ENCODE measurements at regions not wholly inside any gene's neighbourhood (a gene's known extent, or its start where the extent isn't known, plus 50 kb on each side); places are given as distances from the start of the nearest gene placed in this dataset.

GRCh38 chr12:89878950-89879349 is 170.3 kb upstream of the ATP2B1 start:
- no peak for TF ChIP-seq CTCF (IDR thresholded peaks at IDR 0.05)
- Mint-ChIP-seq H3K9me3 (no peaks in the 10 kb centered on the region), H3K36me3 (ENCODE audit: low read depth) (no peaks in the 10 kb centered on the region), H3K27ac (no peak overlapping the region), H3K4me1 (ENCODE audit: low read depth) (peaks cover 22% of the 10 kb centered on the region), H3K4me3 (no peak overlapping the region), H3K27me3 (ENCODE audit: insufficient read depth) (no peaks in the 10 kb centered on the region)
- no peak for DNase-seq

DNA sequence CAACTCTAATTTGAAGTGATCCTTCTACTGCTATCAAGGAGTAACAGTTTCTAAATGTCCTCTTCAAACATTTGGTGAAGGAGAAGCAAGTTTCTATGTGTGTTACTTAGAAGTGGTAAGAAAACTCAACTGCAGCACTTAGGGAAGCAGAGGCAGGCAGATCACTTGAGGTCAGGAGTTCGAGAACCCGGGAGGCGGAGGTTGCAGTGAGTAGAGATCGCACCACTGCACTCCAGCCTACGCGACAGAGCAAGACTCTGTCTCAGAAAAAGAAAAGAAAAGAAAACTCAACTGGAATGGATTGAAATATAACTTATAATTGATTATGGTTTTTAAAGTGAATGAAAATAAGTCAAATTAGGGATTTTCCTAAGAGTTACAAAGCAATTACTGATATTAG is 169.7 kb upstream of the ATP2B1 start:
- H3K9me3 Mint-ChIP-seq, result no peaks in the 10 kb centered on the region
- DNase-seq, result no peak
- H3K4me1 Mint-ChIP-seq (ENCODE audit: low read depth), result peaks cover 26% of the 10 kb centered on the region
- H3K27me3 Mint-ChIP-seq (ENCODE audit: insufficient read depth), result no peaks in the 10 kb centered on the region
- no peak overlapping the region for H3K4me3 Mint-ChIP-seq
- no peak overlapping the region for H3K27ac Mint-ChIP-seq
- no peak for TF ChIP-seq CTCF (IDR thresholded peaks at IDR 0.05)
- no peaks in the 10 kb centered on the region for H3K36me3 Mint-ChIP-seq (ENCODE audit: low read depth)

DNA sequence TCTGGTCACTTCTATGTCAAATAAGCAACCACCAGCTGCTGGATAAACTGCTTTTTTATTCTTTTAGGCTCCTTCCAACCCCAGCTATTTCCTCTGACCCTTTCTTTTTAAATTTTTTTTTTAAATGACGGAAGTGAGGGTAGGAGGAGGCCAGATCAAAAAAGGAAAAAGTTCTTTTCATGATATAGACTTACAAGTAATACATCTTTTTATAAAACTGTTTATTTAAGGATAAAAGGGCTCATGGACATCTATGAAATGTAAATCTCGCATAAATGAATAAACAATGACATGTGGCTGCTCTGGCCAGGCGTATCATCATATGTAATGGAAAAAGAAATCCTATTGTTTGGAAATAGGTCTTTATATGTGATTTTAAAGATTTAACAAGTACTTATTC is 169.0 kb upstream of the ATP2B1 start:
- Mint-ChIP-seq H3K4me1 (ENCODE audit: low read depth) (peaks cover 26% of the 10 kb centered on the region), H3K27me3 (ENCODE audit: insufficient read depth) (no peaks in the 10 kb centered on the region), H3K4me3 (no peak overlapping the region), H3K9me3 (no peaks in the 10 kb centered on the region), H3K36me3 (ENCODE audit: low read depth) (no peaks in the 10 kb centered on the region), H3K27ac (no peak overlapping the region)
- DNase-seq, result no peak
- no peak for TF ChIP-seq CTCF (IDR thresholded peaks at IDR 0.05)

GRCh38 chr12:89877136-89877535 is 168.5 kb upstream of the ATP2B1 start:
- H3K4me3 Mint-ChIP-seq, result no peak overlapping the region

DNA sequence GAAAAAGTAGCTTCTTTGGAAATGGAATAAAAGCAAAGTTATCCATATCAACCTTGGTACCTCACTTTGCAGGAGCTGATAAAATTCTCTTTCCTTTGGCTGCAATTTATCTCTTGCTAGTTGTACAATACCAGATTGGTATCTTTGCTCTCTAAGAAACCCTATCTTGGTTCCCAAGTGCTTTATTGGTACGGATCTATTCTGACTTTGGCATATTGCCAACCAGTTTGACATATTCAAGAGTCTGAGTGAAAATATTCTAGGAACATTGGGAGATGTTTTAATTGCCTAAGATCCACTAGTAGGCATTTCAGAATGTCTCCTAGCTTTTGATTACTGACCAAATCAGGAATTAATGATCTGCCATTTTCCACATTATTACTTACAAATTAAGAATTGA is 167.2 kb upstream of the ATP2B1 start:
- Mint-ChIP-seq H3K9me3 (peaks cover 6% of the 10 kb centered on the region), H3K27me3 (ENCODE audit: insufficient read depth) (peaks cover 1% of the 10 kb centered on the region; the same call in 1 of the 2 replicates), H3K27ac (no peak overlapping the region), H3K36me3 (ENCODE audit: low read depth) (peaks cover 6% of the 10 kb centered on the region), H3K4me1 (ENCODE audit: low read depth) (peaks cover 18% of the 10 kb centered on the region), H3K4me3 (no peak overlapping the region)
- no peak for TF ChIP-seq CTCF (IDR thresholded peaks at IDR 0.05)
- DNase-seq, result no peak

More at GRCh38 chr12:89877136-89877535, 168.5 kb upstream of the ATP2B1 start:
- no peaks in the 10 kb centered on the region for H3K9me3 Mint-ChIP-seq
- no peak for DNase-seq
- no peaks in the 10 kb centered on the region for H3K36me3 Mint-ChIP-seq (ENCODE audit: low read depth)
- H3K27me3 Mint-ChIP-seq (ENCODE audit: insufficient read depth), result no peaks in the 10 kb centered on the region
- no peak for TF ChIP-seq CTCF (IDR thresholded peaks at IDR 0.05)
- H3K4me1 Mint-ChIP-seq (ENCODE audit: low read depth), result peaks cover 24% of the 10 kb centered on the region
- H3K27ac Mint-ChIP-seq, result no peak overlapping the region

DNA sequence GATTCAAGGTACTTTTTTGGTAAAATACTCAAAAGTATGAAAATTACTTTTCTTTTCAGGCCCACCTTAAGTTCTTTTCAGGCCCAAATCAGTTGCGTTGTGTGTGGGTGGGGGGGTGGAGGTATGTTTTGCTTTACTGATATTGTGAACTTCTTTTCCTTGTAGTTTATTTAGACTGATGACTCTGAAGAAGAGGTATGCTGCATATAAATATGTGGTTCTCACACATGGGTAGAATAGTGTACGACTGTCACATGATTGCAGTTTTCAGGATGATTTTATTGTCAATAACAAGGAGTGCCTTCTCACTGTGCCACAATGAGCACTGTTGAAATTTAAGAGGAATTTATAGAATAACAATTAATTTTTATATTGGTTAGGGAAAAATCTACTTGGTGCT is 166.6 kb upstream of the ATP2B1 start:
- no peak overlapping the region for H3K27ac Mint-ChIP-seq
- no peak for TF ChIP-seq CTCF (IDR thresholded peaks at IDR 0.05)
- peaks cover 1% of the 10 kb centered on the region; the same call in 1 of the 2 replicates for H3K27me3 Mint-ChIP-seq (ENCODE audit: insufficient read depth)
- H3K9me3 Mint-ChIP-seq, result peaks cover 11% of the 10 kb centered on the region
- peaks cover 18% of the 10 kb centered on the region for H3K4me1 Mint-ChIP-seq (ENCODE audit: low read depth)
- H3K4me3 Mint-ChIP-seq, result no peak overlapping the region
- H3K36me3 Mint-ChIP-seq (ENCODE audit: low read depth), result peaks cover 8% of the 10 kb centered on the region
- no peak for DNase-seq
